ENCODE measurements at regions not wholly inside any gene's neighbourhood (a gene's known extent, or its start where the extent isn't known, plus 50 kb on each side); places are given as distances from the start of the nearest gene placed in this dataset.

GRCh38 chr3:181383201-181383600 lies 328.5 kb upstream of the SOX2 start:
- no peak for TF ChIP-seq CTCF (IDR thresholded peaks at IDR 0.05)
- no peak for TF ChIP-seq EP300 (IDR thresholded peaks at IDR 0.05)
- TF ChIP-seq POLR2A (IDR thresholded peaks at IDR 0.05), result no peak
